ENCODE measurements at regions not wholly inside any gene's neighbourhood (a gene's known extent, or its start where the extent isn't known, plus 50 kb on each side); places are given as distances from the start of the nearest gene placed in this dataset.
"Not testable (repeated sequence)": the region's sequence is repeated elsewhere in the genome, so short reads cannot be mapped to it uniquely, and the experiment has no call there.

DNA sequence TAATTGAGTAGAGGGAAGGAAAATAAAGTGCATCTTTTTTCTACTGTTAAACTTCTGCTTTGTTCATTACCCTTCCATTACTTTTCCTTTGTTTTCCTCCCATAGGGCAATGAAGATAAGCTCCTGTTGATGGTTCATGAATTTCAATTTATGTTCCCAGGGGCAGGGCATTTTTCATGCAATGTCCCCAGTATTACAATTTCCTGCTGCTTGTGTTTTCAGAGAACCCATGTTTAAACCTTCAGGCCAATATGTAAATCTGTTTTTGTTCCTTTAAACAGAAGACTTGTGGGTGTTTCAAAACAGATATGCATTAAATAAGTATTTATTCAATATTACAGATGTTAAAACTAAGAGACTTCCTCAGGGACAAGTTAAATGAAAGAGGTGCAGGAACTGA, 834.5 kb downstream of the ZPLD1 start:
- TF ChIP-seq, protein P1, sequence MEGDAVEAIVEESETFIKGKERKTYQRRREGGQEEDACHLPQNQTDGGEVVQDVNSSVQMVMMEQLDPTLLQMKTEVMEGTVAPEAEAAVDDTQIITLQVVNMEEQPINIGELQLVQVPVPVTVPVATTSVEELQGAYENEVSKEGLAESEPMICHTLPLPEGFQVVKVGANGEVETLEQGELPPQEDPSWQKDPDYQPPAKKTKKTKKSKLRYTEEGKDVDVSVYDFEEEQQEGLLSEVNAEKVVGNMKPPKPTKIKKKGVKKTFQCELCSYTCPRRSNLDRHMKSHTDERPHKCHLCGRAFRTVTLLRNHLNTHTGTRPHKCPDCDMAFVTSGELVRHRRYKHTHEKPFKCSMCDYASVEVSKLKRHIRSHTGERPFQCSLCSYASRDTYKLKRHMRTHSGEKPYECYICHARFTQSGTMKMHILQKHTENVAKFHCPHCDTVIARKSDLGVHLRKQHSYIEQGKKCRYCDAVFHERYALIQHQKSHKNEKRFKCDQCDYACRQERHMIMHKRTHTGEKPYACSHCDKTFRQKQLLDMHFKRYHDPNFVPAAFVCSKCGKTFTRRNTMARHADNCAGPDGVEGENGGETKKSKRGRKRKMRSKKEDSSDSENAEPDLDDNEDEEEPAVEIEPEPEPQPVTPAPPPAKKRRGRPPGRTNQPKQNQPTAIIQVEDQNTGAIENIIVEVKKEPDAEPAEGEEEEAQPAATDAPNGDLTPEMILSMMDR (IDR thresholded peaks at IDR 0.05; ENCODE audit: low read depth, low read length), result no peak
- H3K4me3 ChIP-seq (replicated peaks in 1 of 2; ENCODE audit: low read depth in 2 of 2, low read length in 2 of 2), result no peak overlapping the region
- DNase-seq (ENCODE audit: low read depth in 2 of 2), result no peak

DNA sequence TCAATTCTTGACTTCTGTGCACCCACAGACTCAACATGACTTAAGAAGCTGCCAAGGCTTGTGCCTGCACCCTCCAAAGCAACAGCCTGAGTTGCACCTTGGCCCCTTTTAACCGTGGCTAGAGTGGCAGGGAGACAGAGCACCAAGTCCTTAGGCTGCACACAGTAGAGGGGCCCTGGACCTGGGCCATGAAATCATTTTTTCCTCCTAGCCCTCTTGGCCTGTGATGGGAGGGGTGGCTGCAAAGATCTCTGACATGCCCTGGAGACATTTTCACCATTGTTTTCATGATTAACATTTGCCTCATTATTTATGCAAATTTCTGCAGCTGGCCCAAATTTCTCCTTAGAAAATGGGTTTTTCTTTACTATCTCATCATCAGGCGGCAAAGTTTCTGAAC, 836.8 kb downstream of the ZPLD1 start:
- no peak overlapping the region for H3K4me3 ChIP-seq (replicated peaks in 1 of 2; ENCODE audit: low read depth in 2 of 2, low read length in 2 of 2)
- no peak for DNase-seq (ENCODE audit: low read depth in 2 of 2)
- TF ChIP-seq, protein P1 (IDR thresholded peaks at IDR 0.05; ENCODE audit: low read depth, low read length), result no peak

DNA sequence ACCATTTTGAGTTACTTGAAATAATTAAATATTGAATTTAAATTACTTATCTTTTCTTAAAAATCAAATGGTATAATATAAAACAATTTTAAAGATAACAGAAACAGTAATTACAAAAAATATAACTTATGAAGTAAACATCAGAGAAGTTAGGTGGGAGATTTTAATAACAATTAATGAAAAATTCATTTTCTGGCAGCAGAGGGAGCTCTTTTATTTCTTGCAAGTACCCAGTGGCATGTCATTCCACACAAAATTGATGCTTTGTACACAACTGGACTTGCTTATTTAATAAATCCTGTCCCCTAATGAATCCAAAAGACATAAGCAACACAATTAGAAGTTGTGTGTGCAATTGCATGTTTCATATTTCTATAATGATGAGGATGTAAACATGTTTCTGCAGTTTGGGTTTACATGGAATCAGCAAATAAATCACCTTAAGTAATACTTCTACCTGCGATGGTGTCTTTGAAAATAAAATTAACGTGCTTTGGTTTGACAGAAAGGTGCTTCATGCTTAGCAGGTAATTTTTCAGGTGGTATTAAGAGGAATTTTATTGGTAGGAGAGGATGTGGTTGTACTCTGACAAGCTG, 861.3 kb downstream of the ZPLD1 start:
- TF ChIP-seq, protein P1 (IDR thresholded peaks at IDR 0.05; ENCODE audit: low read depth, low read length), result no peak
- peak; percentile 1 to 9 for DNase-seq (ENCODE audit: low read depth in 2 of 2)
- H3K4me3 ChIP-seq (replicated peaks in 1 of 2; ENCODE audit: low read depth in 2 of 2, low read length in 2 of 2), result no peak overlapping the region

DNA sequence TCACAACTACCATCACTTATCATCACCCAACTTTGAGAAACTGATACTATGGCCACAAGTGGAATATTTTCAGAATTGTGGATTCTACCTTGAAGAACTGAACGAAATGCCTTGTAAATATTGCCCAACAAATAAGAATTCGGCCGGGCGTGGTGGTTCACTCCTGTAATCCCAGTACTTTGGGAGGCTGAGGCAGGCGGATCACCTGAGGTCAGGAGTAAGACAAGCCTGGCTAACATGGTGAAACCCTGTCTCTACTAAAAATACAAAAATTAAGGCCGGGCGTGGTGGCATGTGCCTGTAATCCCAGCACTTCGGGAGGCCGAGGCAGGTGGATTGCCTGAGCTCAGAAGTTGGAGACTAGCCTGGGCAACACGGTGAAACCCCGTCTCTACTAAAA, 862.7 kb downstream of the ZPLD1 start:
- not testable (repeated sequence) for H3K4me3 ChIP-seq (replicated peaks in 1 of 2; ENCODE audit: low read depth in 2 of 2, low read length in 2 of 2); DNase-seq (ENCODE audit: low read depth in 2 of 2)

DNA sequence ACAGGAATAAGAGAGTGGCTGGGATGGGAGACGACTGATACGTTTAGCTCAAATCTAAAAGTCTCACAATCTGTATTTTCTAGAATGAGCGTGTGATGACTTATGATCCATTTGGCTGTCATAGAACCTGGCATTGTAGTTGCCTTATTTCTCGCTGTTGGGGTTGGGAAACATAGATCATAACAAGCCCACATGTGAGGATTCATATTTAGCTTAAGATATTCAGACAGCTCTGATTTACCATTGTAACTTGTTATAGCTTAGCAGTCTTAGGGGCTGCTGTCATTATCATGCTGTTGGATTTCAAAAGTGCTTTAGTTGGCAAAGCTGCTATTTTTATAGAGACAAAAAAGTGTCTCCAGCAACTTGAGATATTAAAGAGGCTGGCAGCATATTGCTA, 871.3 kb downstream of the ZPLD1 start:
- DNase-seq (ENCODE audit: low read depth in 2 of 2), result no peak
- H3K4me3 ChIP-seq (replicated peaks in 1 of 2; ENCODE audit: low read depth in 2 of 2, low read length in 2 of 2), result no peak overlapping the region
- TF ChIP-seq, protein P1 (IDR thresholded peaks at IDR 0.05; ENCODE audit: low read depth, low read length), result no peak

DNA sequence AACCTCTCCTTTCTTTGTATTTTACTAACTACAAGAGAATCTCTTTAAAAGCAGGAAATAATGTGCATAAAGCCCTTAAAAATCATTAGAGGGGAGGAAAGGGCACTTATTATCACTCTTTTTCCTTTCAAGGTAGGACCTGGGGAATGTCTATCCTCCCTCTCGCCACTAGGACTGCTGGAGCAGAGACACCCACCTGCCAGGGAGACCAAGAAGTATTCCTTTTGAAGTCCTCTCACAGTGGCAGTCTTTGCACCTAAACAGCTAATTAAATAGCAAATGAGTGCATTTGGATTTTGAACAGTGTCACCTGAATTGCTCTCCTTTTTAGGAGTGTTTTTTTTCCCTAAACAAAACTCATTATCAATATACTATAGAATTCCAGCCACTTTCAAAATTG, 874.1 kb downstream of the ZPLD1 start:
- DNase-seq (ENCODE audit: low read depth in 2 of 2), result no peak
- TF ChIP-seq, protein P1 (IDR thresholded peaks at IDR 0.05; ENCODE audit: low read depth, low read length), result no peak
- no peak overlapping the region for H3K4me3 ChIP-seq (replicated peaks in 1 of 2; ENCODE audit: low read depth in 2 of 2, low read length in 2 of 2)

DNA sequence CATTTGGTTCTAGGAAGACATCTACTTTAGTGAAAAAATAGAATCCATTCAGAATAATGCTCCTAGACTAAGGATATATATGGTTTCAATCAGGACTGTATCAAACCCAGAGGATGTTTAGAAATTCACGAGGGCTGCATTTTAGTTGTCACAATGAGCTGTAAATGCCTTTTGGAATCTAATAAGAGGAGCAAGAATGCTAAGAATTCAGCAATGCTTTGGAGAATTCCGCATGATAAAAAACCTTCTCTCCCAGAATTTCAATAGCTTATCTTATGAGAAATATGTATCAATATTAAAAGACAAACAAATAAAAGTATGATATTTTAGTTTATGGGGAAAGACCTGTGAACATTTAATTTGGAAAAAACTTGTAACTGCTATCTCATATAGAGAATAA, 885.1 kb downstream of the ZPLD1 start:
- H3K4me3 ChIP-seq (replicated peaks in 1 of 2; ENCODE audit: low read depth in 2 of 2, low read length in 2 of 2), result no peak overlapping the region
- DNase-seq (ENCODE audit: low read depth in 2 of 2), result no peak
- TF ChIP-seq, protein P1 (IDR thresholded peaks at IDR 0.05; ENCODE audit: low read depth, low read length), result no peak
